ENCODE measurements at regions not wholly inside any gene's neighbourhood (a gene's known extent, or its start where the extent isn't known, plus 50 kb on each side); places are given as distances from the start of the nearest gene placed in this dataset.

DNA sequence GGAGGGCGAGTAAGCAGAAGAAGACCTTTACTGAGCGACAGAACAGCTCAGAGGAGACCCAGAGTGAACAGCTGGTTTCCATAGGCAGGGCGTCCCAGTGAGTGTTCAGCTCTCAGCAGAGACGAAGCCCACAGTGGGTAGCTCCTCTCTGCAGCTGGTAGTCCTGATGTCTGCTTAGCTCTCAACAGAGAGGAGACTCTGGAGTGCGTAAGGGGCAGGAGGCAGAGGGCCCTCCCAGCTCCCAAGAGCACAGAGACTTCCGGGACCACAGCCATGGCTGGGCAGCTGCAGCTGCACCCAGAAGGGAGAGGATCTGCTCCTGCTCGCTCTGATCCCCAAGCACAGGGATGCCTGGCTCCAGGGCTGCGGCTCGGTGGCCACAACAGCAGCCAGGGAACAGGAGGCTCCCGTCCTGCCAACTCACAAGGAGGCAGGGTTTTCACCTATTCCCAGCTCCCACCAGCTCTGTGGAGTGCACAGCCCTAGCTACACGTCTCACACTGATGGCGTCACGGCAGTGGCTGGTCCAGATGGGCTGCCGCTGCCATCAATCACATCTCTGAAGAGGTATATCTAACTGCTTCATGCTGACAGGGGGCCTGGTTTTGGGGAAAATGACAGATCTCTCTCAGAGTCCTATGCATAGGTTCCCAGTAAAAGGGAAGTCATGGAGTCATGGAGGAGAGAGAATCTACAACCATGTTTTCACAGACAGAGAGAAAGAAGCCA, 2660.1 kb upstream of the PCDH20 start:
- no peak overlapping the region for H3K4me2 ChIP-seq (ENCODE audit: control insufficient read depth, insufficient read depth)
- ATAC-seq (peak; percentile 79), FAIRE-seq (no peak), DNase-seq (ENCODE audit: low read depth, low spot score) (no peak)
- H3K27me3 ChIP-seq (replicated peaks in 1 of 2; ENCODE audit: control insufficient read depth in 2 of 2, insufficient read depth in 2 of 2, low read length in 1 of 2) = no peaks in the 10 kb centered on the region
- 29% methylated on average over 14 of the region's 14 CpGs for WGBS (ENCODE audit: insufficient coverage, insufficient replicate concordance, low lambda C conversion rate, missing lambda C conversion rate)
- no peaks in the 10 kb centered on the region for H3K4me1 ChIP-seq (ENCODE audit: control insufficient read depth, insufficient read depth, low read length)
- intact Hi-C loops (cut with micrococcal nuclease; ENCODE audit: unreplicated experiment) = no loop called here
- in situ Hi-C loops (cut with MboI) = no loop called here
- ChIA-PET CTCF (interaction anchor here (1.0 kb wide), 1 partner anchor 14 kb away, joined by 3 read pairs; no protein-coding TSS in a partner anchor), RAD21 (ENCODE audit: unreplicated experiment) (interaction anchor here (1.0 kb wide), 1 partner anchor 42 kb away, joined by 3 read pairs; no protein-coding TSS in a partner anchor), POLR2A (no interaction called here), SMC1A (ENCODE audit: uncharacterized antibody, unreplicated experiment) (interaction anchor here (0.6 to 0.8 kb wide), 2 partner anchors 9 to 918 kb away, joined by 3 read pairs; no protein-coding TSS in a partner anchor)
- H3K9ac ChIP-seq (ENCODE audit: control insufficient read depth, insufficient read depth, low read length) = no peak overlapping the region
- H3K4me3 ChIP-seq = no peak overlapping the region
- no peaks in the 10 kb centered on the region for H4K20me1 ChIP-seq (ENCODE audit: control insufficient read depth, insufficient read depth)
- no peaks in the 10 kb centered on the region for H3K9me3 ChIP-seq (replicated peaks; ENCODE audit: control insufficient read depth, insufficient read depth, low read length)
- H3K36me3 ChIP-seq (ENCODE audit: control insufficient read depth in 2 of 2, insufficient read depth in 2 of 2, low read length in 1 of 2) = no peaks in the 10 kb centered on the region
- H3K27ac ChIP-seq (ENCODE audit: control insufficient read depth, insufficient read depth) = no peak overlapping the region
- no TSS peak for BruUV-seq (replicated peaks)
- no peaks in the 10 kb centered on the region for H3K79me2 ChIP-seq (ENCODE audit: control insufficient read depth, insufficient read depth, low read length)
- H2AFZ ChIP-seq (ENCODE audit: control insufficient read depth, low read depth, low read length) = no peak overlapping the region
- TF ChIP-seq EZH2 (IDR thresholded peaks at IDR 0.05; ENCODE audit: borderline replicate concordance, control insufficient read depth, low read depth, low read length) (no peak), DPF2 (IDR thresholded peaks at IDR 0.05) (peak; percentile 49; the same call in 1 of the 2 replicates), NR2C1 (IDR thresholded peaks at IDR 0.05) (0 out of 2 replicates have a peak, but pooled peaks have one; percentile 12), RUNX3 (IDR thresholded peaks at IDR 0.05; ENCODE audit: low read length) (no peak), CREB1 (IDR thresholded peaks at IDR 0.05; ENCODE audit: low read depth) (0 out of 2 replicates have a peak, but pooled peaks have one; percentile 27), MTA2 (IDR thresholded peaks at IDR 0.05; ENCODE audit: low read depth) (no peak), WRNIP1 (IDR thresholded peaks at IDR 0.05; ENCODE audit: borderline replicate concordance, low read depth, low read length) (no peak), NBN (IDR thresholded peaks at IDR 0.05) (0 out of 2 replicates have a peak, but pooled peaks have one; percentile 54), YBX1 (IDR thresholded peaks at IDR 0.05) (no peak), CREM (IDR thresholded peaks at IDR 0.05; ENCODE audit: low read depth) (0 out of 2 replicates have a peak, but pooled peaks have one; percentile 40), KDM1A (IDR thresholded peaks at IDR 0.05; ENCODE audit: borderline replicate concordance) (no peak), NFYB (IDR thresholded peaks at IDR 0.05; ENCODE audit: insufficient read depth, low read depth, low read length) (peak; percentile 60; the same call in 1 of the 2 replicates)
- TF ChIP-seq, protein P1, sequence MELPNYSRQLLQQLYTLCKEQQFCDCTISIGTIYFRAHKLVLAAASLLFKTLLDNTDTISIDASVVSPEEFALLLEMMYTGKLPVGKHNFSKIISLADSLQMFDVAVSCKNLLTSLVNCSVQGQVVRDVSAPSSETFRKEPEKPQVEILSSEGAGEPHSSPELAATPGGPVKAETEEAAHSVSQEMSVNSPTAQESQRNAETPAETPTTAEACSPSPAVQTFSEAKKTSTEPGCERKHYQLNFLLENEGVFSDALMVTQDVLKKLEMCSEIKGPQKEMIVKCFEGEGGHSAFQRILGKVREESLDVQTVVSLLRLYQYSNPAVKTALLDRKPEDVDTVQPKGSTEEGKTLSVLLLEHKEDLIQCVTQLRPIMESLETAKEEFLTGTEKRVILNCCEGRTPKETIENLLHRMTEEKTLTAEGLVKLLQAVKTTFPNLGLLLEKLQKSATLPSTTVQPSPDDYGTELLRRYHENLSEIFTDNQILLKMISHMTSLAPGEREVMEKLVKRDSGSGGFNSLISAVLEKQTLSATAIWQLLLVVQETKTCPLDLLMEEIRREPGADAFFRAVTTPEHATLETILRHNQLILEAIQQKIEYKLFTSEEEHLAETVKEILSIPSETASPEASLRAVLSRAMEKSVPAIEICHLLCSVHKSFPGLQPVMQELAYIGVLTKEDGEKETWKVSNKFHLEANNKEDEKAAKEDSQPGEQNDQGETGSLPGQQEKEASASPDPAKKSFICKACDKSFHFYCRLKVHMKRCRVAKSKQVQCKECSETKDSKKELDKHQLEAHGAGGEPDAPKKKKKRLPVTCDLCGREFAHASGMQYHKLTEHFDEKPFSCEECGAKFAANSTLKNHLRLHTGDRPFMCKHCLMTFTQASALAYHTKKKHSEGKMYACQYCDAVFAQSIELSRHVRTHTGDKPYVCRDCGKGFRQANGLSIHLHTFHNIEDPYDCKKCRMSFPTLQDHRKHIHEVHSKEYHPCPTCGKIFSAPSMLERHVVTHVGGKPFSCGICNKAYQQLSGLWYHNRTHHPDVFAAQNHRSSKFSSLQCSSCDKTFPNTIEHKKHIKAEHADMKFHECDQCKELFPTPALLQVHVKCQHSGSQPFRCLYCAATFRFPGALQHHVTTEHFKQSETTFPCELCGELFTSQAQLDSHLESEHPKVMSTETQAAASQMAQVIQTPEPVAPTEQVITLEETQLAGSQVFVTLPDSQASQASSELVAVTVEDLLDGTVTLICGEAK (IDR thresholded peaks at IDR 0.05; ENCODE audit: borderline replicate concordance) = peak; percentile 29; the same call in 1 of the 2 replicates
- TF ChIP-seq, protein P2, sequence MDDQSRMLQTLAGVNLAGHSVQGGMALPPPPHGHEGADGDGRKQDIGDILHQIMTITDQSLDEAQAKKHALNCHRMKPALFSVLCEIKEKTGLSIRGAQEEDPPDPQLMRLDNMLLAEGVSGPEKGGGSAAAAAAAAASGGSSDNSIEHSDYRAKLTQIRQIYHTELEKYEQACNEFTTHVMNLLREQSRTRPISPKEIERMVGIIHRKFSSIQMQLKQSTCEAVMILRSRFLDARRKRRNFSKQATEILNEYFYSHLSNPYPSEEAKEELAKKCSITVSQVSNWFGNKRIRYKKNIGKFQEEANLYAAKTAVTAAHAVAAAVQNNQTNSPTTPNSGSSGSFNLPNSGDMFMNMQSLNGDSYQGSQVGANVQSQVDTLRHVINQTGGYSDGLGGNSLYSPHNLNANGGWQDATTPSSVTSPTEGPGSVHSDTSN (IDR thresholded peaks at IDR 0.05; ENCODE audit: insufficient replicate concordance, low read depth, low read length) = peak; percentile 53
- TF ChIP-seq, protein P3, sequence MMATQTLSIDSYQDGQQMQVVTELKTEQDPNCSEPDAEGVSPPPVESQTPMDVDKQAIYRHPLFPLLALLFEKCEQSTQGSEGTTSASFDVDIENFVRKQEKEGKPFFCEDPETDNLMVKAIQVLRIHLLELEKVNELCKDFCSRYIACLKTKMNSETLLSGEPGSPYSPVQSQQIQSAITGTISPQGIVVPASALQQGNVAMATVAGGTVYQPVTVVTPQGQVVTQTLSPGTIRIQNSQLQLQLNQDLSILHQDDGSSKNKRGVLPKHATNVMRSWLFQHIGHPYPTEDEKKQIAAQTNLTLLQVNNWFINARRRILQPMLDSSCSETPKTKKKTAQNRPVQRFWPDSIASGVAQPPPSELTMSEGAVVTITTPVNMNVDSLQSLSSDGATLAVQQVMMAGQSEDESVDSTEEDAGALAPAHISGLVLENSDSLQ (IDR thresholded peaks at IDR 0.05) = peak; percentile 96
- TF ChIP-seq, protein P4, sequence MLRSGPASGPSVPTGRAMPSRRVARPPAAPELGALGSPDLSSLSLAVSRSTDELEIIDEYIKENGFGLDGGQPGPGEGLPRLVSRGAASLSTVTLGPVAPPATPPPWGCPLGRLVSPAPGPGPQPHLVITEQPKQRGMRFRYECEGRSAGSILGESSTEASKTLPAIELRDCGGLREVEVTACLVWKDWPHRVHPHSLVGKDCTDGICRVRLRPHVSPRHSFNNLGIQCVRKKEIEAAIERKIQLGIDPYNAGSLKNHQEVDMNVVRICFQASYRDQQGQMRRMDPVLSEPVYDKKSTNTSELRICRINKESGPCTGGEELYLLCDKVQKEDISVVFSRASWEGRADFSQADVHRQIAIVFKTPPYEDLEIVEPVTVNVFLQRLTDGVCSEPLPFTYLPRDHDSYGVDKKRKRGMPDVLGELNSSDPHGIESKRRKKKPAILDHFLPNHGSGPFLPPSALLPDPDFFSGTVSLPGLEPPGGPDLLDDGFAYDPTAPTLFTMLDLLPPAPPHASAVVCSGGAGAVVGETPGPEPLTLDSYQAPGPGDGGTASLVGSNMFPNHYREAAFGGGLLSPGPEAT (IDR thresholded peaks at IDR 0.05; ENCODE audit: low read depth) = peak; percentile 84
